ENCODE measurements at regions not wholly inside any gene's neighbourhood (a gene's known extent, or its start where the extent isn't known, plus 50 kb on each side); places are given as distances from the start of the nearest gene placed in this dataset.

DNA sequence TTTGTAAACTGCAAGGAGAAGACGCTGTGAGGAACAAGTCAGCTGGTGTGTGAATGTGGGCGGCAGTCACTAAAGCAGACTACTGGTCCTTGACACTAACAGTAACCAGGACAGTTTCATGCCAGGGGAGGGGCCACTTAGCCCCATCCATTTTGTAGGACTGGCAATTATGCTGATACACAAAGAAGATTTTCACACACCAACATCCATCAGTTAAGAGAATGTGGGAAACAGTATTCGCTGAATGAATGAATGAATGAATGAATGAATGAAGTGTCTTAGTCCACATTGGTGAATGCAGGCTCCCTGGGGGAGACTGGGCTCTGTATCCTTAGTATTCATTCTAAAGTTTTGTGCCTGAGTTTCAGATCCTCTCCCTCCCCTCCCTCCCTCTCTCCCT, 590.4 kb downstream of the BRD1 start:
- H3K79me1 ChIP-seq (ENCODE audit: low read depth in 1 of 2, low read length in 2 of 2): no peaks in the 10 kb centered on the region
- H3K18ac ChIP-seq (ENCODE audit: low read depth, low read length): no peak overlapping the region
- CTCF ChIA-PET: no interaction called here
- TF ChIP-seq MXI1 (IDR thresholded peaks at IDR 0.05; ENCODE audit: borderline replicate concordance, low read depth, low read length) (no peak), CHD1 (IDR thresholded peaks at IDR 0.05; ENCODE audit: low read depth, low read length) (no peak), SMC3 (IDR thresholded peaks at IDR 0.05; ENCODE audit: low read depth, low read length) (no peak), RFX5 (IDR thresholded peaks at IDR 0.05; ENCODE audit: low read depth, low read length) (no peak), RAD21 (IDR thresholded peaks at IDR 0.05; ENCODE audit: low read length) (no peak)
- TF ChIP-seq, protein P1, sequence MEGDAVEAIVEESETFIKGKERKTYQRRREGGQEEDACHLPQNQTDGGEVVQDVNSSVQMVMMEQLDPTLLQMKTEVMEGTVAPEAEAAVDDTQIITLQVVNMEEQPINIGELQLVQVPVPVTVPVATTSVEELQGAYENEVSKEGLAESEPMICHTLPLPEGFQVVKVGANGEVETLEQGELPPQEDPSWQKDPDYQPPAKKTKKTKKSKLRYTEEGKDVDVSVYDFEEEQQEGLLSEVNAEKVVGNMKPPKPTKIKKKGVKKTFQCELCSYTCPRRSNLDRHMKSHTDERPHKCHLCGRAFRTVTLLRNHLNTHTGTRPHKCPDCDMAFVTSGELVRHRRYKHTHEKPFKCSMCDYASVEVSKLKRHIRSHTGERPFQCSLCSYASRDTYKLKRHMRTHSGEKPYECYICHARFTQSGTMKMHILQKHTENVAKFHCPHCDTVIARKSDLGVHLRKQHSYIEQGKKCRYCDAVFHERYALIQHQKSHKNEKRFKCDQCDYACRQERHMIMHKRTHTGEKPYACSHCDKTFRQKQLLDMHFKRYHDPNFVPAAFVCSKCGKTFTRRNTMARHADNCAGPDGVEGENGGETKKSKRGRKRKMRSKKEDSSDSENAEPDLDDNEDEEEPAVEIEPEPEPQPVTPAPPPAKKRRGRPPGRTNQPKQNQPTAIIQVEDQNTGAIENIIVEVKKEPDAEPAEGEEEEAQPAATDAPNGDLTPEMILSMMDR (conservative IDR thresholded peaks at IDR 0.05; ENCODE audit: low read depth, low read length): no peak
- no peak for ATAC-seq (ENCODE audit: low read depth)
- H3K4me1 ChIP-seq (ENCODE audit: control insufficient read depth, insufficient read depth, low read length): no peaks in the 10 kb centered on the region
- H3K4ac ChIP-seq (ENCODE audit: low read depth, low read length): no peak overlapping the region
- no peak overlapping the region for H4K91ac ChIP-seq (ENCODE audit: insufficient read depth, low read depth, low read length)
- H3K56ac ChIP-seq (ENCODE audit: extremely low read depth, insufficient read depth, low read length): no peak overlapping the region
- H2AK5ac ChIP-seq (ENCODE audit: low read depth, low read length): no peak overlapping the region
- no CpG with 5 or more reads among the region's 3 CpGs for WGBS, 2 experiments (ENCODE audit: extremely low coverage in 2 of 2, insufficient read length in 1 of 2)
- in situ Hi-C loops (cut with MboI; ENCODE audit: low sequenced_read_pairs) (no loop called here), intact Hi-C loops (cut with micrococcal nuclease) (no loop called here), dilution Hi-C loops (cut with HindIII; ENCODE audit: low sequenced_read_pairs, unreplicated experiment) (no loop called here)
- no peak overlapping the region for H2BK5ac ChIP-seq (ENCODE audit: low read depth, low read length, poor library complexity, severe bottlenecking)
- H2BK15ac ChIP-seq (ENCODE audit: low read depth, low read length): no peak overlapping the region
- H3K9ac ChIP-seq (ENCODE audit: low read depth, low read length): no peak overlapping the region
- no peak overlapping the region for H3K14ac ChIP-seq (replicated peaks; ENCODE audit: low read depth, low read length)
- BruUV-seq (replicated peaks): no TSS peak
- no peak for DNase-seq
- POLR2A ChIA-PET (ENCODE audit: unreplicated experiment): no interaction called here
- no peaks in the 10 kb centered on the region for H3K36me3 ChIP-seq (ENCODE audit: control insufficient read depth, insufficient read depth, low read length)
- no peak overlapping the region for H3K4me3 ChIP-seq (ENCODE audit: insufficient read depth, low read depth, low read length)
- H3K9me3 ChIP-seq (ENCODE audit: control insufficient read depth, insufficient read depth, low read length): peaks cover 67% of the 10 kb centered on the region
- H3K4me2 ChIP-seq (ENCODE audit: low read depth, low read length): no peak overlapping the region
- H4K5ac ChIP-seq (ENCODE audit: low read depth, low read length): no peak overlapping the region
- no peak overlapping the region for H2AK9ac ChIP-seq (replicated peaks; ENCODE audit: low read depth, low read length, poor library complexity)
- no peak overlapping the region for H2AFZ ChIP-seq (replicated peaks; ENCODE audit: low read length, poor library complexity)
- H2BK20ac ChIP-seq (ENCODE audit: low read depth, low read length): no peak overlapping the region
- no peak overlapping the region for H3K23ac ChIP-seq (ENCODE audit: low read depth, low read length)
- no peaks in the 10 kb centered on the region for H3K9me1 ChIP-seq (ENCODE audit: insufficient read depth, low read length)
- no peak overlapping the region for H4K8ac ChIP-seq (ENCODE audit: low read depth in 2 of 2, low read length in 2 of 2)
- H3K27me3 ChIP-seq (ENCODE audit: control insufficient read depth, insufficient read depth, low read length): no peaks in the 10 kb centered on the region
- no peaks in the 10 kb centered on the region for H4K20me1 ChIP-seq (ENCODE audit: insufficient read depth, low read length)
- H2BK120ac ChIP-seq (ENCODE audit: low read depth, low read length): no peak overlapping the region
- no peak overlapping the region for H3K27ac ChIP-seq (ENCODE audit: insufficient read depth, low read length)

Data from IMR-90 (cell line).